NCI-H1694 (cell line): ENCODE measurements at regions not wholly inside any gene's neighbourhood (a gene's known extent, or its start where the extent isn't known, plus 50 kb on each side); places are given as distances from the start of the nearest gene placed in this dataset.
A peak's percentile ranks its signal among the peaks of the same experiment; 100 is the strongest.
"Not testable (repeated sequence)": the region's sequence is repeated elsewhere in the genome, so short reads cannot be mapped to it uniquely, and the experiment has no call there.

Source experiments
- DNase-seq: peaks from one replicate; lab custom pipeline; 2025; lab: John Stamatoyannopoulos, UW

DNA sequence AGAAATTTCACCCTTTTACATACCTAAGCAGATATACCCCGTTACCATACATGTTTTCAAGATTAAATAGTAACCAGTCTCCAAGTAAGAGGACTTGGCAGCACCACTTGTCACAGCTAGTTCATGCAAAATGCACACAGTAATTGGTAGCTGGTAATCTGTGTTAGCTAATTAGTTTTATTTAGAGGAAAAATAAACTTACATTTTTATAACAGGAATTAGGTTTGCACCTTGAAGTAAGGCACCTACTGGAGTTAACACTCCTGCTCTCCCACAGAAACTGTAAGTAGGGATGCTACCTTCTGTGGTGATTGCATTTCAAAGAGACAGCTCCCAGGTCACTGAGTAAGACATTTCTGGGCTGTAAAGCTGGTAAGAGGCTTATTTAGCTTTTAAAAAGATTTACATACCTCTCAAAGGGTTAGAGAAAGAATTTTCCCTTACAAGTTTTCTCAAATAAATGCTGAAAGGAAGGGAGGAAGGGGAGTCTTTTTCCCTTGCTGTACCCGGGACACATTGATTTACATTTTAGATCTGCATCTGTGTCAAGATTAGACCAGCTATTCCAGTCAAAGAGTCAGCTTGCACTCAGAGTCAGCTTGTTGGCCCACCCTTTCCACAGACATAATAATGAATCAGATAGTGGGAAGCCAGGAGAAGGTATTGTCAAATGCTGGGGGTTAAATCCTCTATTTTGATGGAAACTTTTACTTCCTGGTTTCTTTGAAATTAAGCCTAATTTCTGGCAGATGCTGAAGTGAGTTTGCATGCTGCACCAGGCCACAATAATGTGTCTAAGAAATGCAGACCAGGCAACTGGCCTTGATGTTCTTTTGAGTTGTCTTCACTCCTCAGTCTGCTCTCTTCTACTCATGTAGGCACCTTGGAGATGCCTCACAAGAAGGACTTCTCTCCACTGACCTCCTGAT is 77.6 kb upstream of the CHD2 start:
- no peak for DNase-seq

DNA sequence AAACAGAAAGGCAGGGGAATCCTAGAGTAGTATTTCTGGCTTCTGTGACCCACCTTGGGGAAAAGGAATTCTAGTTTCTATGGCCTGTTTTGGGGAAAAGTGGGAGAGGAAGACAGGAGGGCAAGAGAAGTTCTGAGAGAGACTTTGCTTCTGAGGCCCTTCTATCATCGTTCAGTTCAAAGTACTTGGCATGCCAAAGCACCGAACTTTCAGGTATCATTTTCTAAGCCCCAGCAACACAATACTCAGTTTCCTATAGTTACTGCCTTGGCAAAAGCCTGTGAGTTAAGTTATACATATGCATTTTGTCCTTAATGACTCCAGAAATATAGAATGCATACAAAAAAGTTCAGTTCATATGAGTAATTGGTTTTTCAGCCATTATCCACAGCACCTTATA is 74.1 kb upstream of the CHD2 start:
- no peak for DNase-seq

DNA sequence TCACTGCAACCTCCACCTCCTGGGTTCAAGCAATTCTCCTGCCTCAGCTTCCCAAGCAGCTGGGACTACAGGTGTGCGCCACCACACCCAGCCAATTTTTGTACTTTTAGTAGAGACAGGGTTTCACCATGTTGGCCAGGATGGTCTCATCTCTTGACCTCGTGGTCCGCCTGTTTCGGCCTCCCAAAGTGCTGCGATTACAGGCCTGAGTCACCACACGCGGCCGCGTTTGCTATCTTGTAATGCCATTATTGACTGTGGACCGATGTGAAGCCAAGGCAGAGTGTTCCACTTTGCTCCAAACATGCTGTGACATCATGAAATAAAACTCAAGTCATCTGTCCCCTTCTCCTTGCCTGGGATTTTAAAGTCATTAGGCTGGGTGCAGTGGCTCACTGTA is 72.1 kb upstream of the CHD2 start:
- not testable (repeated sequence) for DNase-seq

DNA sequence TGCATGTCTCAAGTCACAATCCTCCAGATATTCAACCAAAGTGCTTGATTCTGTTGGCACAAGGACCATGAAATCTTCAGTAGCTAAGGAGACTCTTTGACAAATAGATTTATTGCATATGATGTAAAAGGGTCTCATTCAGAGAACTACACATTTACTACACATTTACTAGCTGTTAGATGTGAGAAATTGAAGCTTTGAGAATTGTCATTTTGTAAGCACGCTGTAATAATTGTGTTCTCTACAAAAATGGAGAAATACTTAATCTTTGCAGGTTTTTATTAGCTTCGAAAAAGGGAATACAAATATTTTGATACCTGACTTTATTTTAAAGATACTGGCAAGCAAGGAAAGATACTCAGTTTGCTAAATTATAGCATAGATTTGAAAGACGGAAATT is 70.2 kb upstream of the CHD2 start:
- DNase-seq, result no peak

DNA sequence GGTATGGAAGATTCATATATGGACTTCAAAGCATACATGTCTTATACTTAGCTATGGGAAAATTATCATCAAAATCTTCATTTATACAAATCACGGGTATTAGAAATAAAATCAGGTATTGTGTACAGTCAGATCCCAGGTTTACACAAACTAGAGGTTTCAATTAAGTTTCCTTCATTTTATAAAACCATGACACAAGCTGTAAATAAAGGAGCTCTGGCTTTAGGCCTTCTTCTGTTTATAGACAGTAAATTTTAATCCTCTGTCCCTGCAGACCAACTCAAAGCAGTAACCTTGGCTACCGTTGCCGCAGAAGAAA is 68.8 kb upstream of the CHD2 start:
- DNase-seq, result no peak

DNA sequence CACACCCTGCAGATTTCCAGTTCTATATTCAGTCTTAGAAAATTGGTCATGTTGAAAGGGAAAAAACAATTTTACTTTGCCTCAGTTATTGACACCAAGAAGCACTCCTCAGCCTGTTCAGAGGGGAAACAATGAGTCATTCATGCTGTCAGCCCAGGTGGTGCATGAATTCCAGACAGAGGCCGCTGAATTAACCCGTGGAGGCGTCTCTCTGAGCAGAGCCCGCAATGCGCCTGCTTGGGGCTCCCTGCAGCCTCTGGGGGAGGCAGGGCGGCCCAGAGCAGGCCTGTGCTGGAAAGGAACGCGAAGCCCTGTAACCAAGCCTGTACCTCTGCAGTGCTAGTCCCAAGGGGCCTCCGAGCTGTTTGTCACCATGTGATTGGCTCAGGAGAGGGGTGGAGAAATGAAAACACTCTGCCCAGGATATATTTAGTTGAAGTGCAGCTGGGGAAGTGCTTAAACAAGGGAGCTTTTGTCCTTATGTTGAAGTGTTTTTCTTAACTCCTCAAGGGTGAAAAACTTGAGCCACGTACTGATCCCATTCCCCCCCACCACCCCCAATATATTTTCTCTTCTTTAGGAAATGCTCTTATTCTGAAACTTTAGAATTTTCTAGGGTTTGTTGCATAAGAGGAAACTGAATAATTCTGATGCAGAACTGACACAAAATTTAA is 68.3 kb upstream of the CHD2 start:
- DNase-seq, result peak; percentile 97

DNA sequence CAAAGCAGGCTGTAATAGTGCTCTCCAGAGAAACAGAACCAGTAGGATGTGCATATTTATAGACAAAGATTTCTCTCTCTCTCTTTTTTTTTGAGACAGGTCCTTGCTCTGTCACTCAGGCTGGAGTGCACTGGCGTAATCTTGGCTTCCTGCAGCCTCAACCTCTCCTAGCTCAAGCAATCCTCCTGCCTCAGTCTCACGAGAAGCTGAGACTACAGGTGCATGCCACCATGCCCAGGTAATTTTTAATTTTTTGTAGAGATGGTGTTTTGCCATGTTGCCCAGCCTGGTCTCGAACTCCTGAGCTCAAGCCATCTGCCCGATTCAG is 67.1 kb upstream of the CHD2 start:
- no peak for DNase-seq

DNA sequence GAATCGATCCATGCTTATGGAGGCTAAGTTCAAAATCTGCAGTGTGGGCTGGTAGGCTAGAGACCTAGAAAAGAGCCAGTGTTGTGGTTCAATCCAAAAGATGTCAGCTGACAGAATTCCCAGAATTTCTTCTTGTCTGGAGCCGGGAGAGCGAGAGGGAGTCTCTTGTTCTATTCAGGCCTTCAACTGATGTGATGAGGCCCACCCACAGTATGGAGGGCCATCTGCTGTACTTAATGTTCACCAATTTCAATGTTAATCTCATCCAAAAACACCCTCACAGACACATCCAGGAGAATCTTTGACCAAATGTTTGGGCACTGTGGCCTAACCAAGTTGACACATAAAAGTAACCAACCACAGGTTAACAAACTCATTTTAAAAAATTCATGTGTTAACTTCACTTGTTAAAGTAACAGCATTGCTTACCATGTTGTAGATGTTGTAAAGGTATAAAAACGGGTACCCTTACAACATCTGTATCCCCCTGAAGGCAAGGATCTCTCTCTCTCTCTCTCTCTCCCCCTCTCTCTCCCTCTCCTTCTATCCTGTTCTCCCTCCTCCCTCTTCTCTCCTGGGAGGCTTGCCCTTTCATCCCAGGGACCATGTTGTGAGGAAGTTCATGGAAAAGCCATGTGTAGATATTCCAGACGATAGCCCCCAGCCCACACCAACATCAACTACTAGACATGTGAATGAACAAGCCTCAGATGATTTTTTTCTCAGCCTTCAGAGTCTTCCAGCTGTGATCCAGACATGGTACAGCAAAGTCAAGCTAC is 66.4 kb upstream of the CHD2 start:
- no peak for DNase-seq

DNA sequence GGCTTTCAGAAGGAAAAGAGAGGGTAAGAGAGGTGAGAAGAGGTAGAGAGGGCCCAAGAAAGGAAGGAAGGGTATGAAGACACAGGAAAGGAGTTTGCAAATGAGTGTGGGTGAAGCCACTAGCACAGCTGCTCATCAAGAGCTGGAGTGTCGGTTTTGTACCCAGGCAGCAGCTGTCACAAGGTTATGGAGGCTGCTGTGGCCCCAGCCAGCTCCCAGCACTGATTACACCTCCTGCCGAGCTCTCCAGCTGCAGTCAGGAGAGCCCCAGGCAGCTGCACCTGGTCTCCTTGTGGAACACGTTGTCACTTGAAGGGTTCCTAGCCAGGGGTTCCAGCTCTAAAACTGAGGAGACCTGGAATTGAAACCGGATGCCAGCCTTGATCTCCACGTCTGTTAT is 60.4 kb upstream of the CHD2 start:
- peak; percentile 39 for DNase-seq

DNA sequence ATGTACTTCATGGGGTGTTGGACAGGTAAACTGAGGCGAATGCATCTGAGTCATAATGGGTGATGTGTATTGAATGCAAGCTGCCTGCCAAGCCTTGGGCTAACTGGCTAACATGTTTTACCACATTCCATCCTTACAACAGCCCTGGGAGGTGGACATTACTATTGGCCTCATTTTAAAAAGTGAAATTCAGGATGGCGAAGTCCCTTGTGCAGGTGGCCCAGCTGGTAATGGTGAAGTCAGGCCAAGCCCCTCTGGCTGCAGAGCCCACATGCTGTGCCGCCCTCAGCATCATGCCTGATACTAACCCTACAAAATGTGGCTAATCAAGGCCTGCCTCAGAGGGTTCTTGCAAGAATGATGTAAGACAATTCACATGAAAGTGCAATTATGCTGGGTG is 60.0 kb upstream of the CHD2 start:
- no peak for DNase-seq

DNA sequence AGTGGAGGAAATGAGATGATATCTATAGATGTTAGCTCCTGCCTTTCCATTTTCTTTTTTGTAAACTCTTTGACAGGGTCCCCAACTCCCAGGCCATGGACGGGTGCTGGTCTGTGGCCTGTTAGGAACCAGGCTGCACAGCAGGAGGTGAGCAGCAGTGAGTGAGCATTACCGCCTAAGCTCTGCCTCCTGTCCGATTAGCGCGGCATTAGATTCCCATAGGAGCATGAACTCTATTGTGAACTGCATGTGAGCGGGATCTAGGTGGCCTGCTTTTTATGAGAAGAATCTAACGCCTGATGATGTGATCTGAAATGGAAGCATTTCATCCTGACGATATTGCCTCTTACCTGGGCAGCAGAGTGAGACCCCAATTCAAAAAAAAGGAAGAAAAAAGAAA is 56.8 kb upstream of the CHD2 start:
- no peak for DNase-seq

DNA sequence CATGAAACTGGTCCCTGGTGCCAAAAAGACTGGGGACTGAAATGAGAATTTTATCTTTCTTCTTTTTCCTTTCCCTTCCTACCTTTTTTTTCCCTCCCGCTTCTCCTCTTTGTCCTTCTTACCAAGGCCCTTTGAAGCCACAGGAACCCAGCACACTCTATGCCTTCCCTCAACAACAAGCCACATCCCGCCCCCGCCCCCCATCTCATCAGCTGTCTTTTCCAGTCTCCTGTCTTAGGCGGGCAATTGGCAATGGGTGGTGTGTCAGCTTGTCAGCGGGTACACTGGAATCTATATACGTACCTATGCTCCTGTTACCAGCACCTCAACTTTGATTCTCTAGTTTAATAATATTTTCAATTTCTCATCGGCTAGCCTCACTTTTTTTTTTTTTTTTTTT is 56.3 kb upstream of the CHD2 start:
- no peak for DNase-seq

DNA sequence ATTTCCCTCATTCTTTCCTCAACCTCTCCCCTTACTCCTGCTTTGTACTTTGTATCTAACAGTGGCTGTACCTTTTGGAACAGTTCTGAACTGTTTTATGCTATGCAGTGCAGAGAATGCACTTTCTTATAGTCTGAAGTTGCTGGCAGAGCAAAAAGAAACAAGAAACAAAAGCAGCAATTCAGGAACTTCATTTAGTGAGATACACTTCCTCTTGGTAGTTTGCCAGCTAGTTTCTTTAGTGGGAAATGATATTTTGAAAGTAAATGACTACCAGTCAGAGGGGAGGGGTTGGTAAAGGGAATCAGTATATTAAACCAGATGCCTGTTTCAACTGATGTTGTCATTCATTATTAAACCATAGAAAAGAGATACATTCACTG is 55.0 kb upstream of the CHD2 start:
- no peak for DNase-seq

DNA sequence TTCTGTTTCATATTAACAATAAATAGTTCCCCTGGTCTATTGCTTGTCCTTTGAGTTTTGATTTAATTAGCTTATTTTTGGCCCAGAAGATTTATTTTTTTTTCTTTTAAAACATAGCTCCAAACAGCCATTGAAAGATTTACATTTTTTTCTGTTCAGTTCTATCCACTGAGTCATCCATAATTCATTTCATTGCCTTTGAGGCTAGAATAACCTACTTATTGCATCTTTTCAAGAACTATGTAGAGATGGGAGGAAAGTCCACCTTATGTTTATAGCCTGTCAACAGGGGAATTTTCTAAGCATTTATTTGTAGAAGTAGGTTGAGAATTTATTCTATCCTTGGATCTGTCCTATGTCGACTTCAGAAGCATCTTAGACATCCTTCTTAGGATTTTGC is 53.4 kb upstream of the CHD2 start:
- no peak for DNase-seq

DNA sequence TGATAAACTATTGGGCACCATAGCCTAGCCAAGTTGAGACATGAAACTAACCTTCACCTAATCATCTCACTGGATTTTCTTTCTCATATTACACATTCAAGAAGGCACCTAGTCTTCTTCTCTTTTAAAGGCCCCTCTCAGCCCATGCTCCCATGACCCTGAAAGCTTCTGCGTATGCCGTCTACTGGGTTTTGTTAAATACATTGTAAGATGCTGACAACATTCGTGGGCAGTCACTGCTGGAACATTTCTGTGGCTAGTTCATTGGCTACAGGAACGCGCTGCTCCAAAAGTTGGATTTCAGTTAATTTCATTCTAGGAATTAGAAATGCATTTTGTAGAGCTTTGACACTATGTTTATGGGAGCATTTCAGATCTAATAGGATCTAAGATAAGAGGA is 52.3 kb upstream of the CHD2 start:
- no peak for DNase-seq

DNA sequence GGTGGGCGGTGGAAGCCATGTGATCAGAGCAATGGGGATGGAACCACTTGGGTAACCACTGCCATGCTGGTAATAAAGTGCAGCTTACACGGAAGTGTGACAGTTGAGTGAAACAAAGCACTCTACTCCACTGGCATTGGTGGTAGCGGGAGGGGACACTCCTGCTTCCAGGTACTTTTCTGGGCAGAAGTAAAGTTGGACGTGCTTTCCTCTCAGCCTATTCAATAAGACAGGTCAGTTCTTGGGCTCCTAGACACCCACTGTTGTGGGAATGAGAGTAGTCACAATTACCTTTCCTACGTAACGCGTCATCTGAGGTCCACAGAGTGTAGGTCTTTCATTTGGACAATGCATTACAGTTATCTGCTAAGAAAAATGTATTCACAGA is 51.7 kb upstream of the CHD2 start:
- DNase-seq, result no peak

DNA sequence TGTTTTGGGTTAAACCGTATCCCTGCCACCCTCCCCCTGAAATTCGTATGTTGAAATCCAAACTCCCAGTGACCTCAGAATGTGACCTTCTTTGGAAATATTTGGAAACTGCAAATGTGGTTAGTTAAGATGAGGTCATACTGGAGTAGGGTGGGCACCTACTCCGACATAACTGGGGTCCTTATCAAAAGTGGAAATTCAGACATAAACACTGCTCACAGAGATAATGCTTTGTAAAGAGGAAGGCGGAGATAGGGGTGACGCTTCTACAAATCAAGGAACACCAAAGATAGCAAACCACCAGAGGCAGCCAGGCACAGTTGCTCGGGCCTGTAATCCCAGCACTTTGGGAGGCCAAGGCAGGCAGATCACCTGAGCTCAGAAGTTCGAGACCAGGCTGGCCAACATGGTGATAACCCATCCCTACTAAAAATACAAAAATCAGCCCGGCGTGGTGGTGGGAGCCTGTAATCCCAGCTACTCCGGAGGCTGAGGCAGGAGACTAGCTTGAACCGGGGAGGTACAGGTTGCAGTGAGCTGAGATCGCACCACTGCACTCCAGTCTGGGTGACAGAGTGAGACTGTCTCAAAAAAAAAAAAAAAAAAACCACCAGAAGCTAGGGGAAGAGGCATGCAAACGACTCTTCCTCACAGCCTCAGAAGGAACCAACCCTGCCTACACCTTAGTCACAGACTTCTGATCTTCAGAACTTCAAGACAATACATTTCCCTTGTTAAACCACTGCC is 51.1 kb upstream of the CHD2 start:
- DNase-seq, result no peak

DNA sequence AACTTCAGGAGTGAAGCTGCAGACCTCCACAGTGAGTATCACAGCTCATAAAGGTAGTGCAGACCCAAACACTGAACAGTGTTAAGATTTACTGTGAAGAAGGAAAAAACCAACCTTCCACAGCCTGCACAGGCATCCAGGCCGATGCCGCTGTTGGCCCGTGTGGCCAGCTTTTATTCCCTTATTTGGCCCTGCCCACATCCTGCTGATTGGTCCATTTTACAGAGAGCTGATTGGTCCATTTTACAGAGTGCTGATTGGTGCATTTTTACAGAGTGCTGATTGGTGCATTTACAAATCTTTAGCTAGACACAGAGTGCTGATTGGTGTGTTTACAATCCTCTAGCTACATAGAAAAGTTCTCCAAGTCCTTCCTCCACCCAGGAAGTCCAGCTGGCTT is 49.9 kb upstream of the CHD2 start:
- not testable (repeated sequence) for DNase-seq
